WI38 (cell line): ENCODE measurements at regions not wholly inside any gene's neighbourhood (a gene's known extent, or its start where the extent isn't known, plus 50 kb on each side); places are given as distances from the start of the nearest gene placed in this dataset.
A peak's percentile ranks its signal among the peaks of the same experiment; 100 is the strongest.

ENCODE experiments used
- H3K4me3 ChIP-seq: 2 replicates; pipeline ENCODE4 v1.5.1; 2011; ENCODE audit warnings: low read depth, mild to moderate bottlenecking, control low read depth, low read length
- CTCF ChIP-seq: IDR thresholded peaks from 2 replicates; pipeline ENCODE4 v1.5.1; 2012; ENCODE audit warnings: low read depth, mild to moderate bottlenecking, control low read depth, low read length

GRCh38 chr16:77581706-77582105 lies 140.6 kb upstream of the NUDT7 start:
- no peak for TF ChIP-seq CTCF

GRCh38 chr16:77584205-77584859 lies 138.0 kb upstream of the NUDT7 start:
- TF ChIP-seq CTCF = peak; percentile 82
- no peak overlapping the region for H3K4me3 ChIP-seq

More at GRCh38 chr16:77581706-77582105, 140.6 kb upstream of the NUDT7 start:
- no peak overlapping the region for H3K4me3 ChIP-seq

GRCh38 chr16:77585379-77586251 lies 136.7 kb upstream of the NUDT7 start:
- TF ChIP-seq CTCF = no peak
- H3K4me3 ChIP-seq = no peak overlapping the region

DNA sequence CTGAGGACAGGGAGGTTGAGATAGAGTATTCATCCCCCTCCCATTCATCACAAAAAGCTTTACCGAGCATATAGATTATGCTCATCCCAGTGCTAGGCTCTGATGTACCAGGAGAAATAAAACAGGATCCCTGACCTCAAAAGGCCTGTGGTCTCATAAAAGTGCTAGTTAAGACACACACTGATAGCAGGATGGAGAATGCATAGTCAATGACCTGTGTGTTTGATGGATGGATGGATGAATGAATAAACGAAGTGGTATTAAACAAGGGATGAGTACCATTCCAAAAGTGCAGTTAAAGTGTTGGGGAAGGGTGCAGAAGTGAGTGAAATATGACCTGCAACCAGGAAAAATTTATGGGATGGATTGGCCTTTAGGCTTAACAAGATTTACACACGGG lies 133.9 kb upstream of the NUDT7 start:
- no peak for TF ChIP-seq CTCF

DNA sequence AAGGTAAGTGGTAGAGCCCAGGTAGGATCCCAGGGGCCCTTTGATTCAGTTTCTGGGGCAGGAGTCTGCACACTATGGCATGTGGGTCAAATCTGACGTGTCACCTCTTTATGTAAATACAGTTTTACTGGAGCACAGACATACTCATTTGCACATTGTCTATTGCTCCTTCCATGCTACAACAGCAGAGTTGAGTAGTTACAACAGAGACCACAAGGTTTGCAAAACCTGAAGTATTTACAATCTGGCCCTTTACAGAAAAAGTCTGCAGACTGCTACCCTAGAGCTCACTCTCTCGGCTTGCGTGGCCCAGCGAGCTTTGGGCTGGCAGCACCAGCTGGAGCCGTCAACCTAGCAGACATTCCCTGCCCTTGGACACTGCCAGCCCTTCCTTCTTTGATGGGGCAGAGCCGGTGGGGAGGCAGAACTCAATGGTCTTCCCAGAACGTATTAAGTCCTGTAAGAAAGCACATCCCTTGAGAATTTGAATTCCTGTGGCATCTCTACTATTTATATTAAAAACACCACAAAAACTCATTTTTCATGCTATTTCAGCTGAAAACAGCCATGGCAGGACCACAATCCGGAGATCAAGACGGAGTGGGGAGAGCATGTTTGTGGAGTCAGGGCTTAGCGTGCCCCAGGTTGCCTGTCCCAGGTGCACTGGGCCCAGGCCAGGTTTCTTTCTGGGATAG lies 133.1 kb upstream of the NUDT7 start:
- TF ChIP-seq CTCF = no peak

More for the DNA sequence above, 133.9 kb upstream of the NUDT7 start:
- H3K4me3 ChIP-seq = no peak overlapping the region

DNA sequence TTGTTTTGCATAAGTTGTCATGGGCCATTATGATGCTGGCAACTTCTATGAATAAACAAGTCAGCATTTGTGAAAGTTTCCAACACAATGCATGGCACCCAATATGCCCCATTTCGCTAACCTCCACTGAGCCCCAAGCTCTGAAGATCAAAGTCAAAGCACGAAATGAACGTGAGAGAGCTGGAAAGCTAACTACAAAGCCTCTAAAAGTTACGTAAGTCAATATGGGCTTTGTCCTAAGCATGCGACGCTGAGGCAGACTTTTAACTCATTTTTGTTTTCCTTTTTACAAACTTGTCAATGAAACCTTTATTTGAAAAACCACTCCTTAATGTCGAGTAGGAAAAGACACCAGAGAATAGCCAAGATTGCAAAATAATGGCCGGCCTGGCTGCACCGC lies 131.6 kb upstream of the NUDT7 start:
- TF ChIP-seq CTCF = no peak
- H3K4me3 ChIP-seq = no peak overlapping the region

More for the DNA sequence above, 133.1 kb upstream of the NUDT7 start:
- H3K4me3 ChIP-seq = no peak overlapping the region
